ENCODE measurements at regions not wholly inside any gene's neighbourhood (a gene's known extent, or its start where the extent isn't known, plus 50 kb on each side); places are given as distances from the start of the nearest gene placed in this dataset.

GRCh38 chr7:18399436-18400235 is 95.9 kb upstream of the HDAC9 start:
- H3K4me3 ChIP-seq: no peak overlapping the region
- no peaks in the 10 kb centered on the region for H3K36me3 ChIP-seq (replicated peaks in 1 of 2)
- TF ChIP-seq POLR2A (IDR thresholded peaks at IDR 0.05): no peak
- TF ChIP-seq, protein P1, sequence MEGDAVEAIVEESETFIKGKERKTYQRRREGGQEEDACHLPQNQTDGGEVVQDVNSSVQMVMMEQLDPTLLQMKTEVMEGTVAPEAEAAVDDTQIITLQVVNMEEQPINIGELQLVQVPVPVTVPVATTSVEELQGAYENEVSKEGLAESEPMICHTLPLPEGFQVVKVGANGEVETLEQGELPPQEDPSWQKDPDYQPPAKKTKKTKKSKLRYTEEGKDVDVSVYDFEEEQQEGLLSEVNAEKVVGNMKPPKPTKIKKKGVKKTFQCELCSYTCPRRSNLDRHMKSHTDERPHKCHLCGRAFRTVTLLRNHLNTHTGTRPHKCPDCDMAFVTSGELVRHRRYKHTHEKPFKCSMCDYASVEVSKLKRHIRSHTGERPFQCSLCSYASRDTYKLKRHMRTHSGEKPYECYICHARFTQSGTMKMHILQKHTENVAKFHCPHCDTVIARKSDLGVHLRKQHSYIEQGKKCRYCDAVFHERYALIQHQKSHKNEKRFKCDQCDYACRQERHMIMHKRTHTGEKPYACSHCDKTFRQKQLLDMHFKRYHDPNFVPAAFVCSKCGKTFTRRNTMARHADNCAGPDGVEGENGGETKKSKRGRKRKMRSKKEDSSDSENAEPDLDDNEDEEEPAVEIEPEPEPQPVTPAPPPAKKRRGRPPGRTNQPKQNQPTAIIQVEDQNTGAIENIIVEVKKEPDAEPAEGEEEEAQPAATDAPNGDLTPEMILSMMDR (IDR thresholded peaks at IDR 0.05): no peak
- WGBS, 4 donors: 78 to 86% (median 82%) methylated on average over 4 of the region's 4 CpGs
- no peaks in the 10 kb centered on the region for H3K9me3 ChIP-seq (replicated peaks in 1 of 3)
- no peaks in the 10 kb centered on the region for H3K4me1 ChIP-seq (replicated peaks in 1 of 2)
- no peak overlapping the region for H3K27ac ChIP-seq
- DNase-seq: no peak
- H3K27me3 ChIP-seq: no peaks in the 10 kb centered on the region
- intact Hi-C loops (cut with DNase I): no loop called here

DNA sequence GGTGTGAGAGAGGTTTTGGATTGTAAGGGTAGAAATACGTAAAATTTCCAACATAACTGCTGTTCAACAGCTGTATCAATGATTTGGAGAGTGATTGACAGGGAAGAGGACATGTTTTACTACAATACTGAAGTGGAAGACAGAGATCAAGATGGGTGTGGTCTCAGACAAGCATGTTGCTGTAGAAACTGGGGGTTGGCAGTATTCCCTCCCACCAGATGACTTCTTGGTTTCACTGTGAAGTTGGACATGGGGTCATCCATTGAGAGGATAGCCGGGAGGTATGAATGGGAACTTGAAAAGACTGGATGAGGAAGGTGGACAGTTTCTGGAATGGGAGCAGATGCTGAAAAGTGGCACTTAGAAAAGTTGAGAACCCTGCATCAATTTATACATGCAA is 95.3 kb upstream of the HDAC9 start:
- no peaks in the 10 kb centered on the region for H3K9me3 ChIP-seq (replicated peaks in 1 of 3)
- intact Hi-C loops (cut with DNase I): no loop called here
- no peak overlapping the region for H3K4me3 ChIP-seq
- no peak for DNase-seq
- no peaks in the 10 kb centered on the region for H3K36me3 ChIP-seq (replicated peaks in 1 of 2)
- H3K4me1 ChIP-seq (replicated peaks in 1 of 2): no peaks in the 10 kb centered on the region
- TF ChIP-seq, protein P1 (IDR thresholded peaks at IDR 0.05): no peak
- TF ChIP-seq POLR2A (IDR thresholded peaks at IDR 0.05): no peak
- no peaks in the 10 kb centered on the region for H3K27me3 ChIP-seq
- H3K27ac ChIP-seq: no peak overlapping the region
- 76 to 87% (median 81%) methylated on average over 2 of the region's 2 CpGs for WGBS, 4 donors

GRCh38 chr7:18400726-18401125 is 94.8 kb upstream of the HDAC9 start:
- Histone ChIP-seq H3K36me3 (replicated peaks in 1 of 2) (no peaks in the 10 kb centered on the region), H3K4me1 (replicated peaks in 1 of 2) (no peaks in the 10 kb centered on the region), H3K9me3 (replicated peaks in 1 of 3) (no peaks in the 10 kb centered on the region), H3K27ac (no peak overlapping the region), H3K27me3 (no peaks in the 10 kb centered on the region), H3K4me3 (no peak overlapping the region)
- WGBS, 4 donors: 62 to 71% (median 64%) methylated on average over 3 of the region's 3 CpGs
- intact Hi-C loops (cut with DNase I): no loop called here
- no peak for DNase-seq
- no peak for TF ChIP-seq POLR2A (IDR thresholded peaks at IDR 0.05)
- TF ChIP-seq, protein P1 (IDR thresholded peaks at IDR 0.05): no peak

GRCh38 chr7:18401757-18402156 is 93.8 kb upstream of the HDAC9 start:
- no peak for TF ChIP-seq POLR2A (IDR thresholded peaks at IDR 0.05)
- TF ChIP-seq, protein P1 (IDR thresholded peaks at IDR 0.05): no peak
- 48 to 62% (median 60%) methylated on average over 1 of the region's 1 CpG for WGBS, 4 donors
- Histone ChIP-seq H3K4me1 (replicated peaks in 1 of 2) (no peaks in the 10 kb centered on the region), H3K9me3 (replicated peaks in 1 of 3) (no peaks in the 10 kb centered on the region), H3K36me3 (replicated peaks in 1 of 2) (no peaks in the 10 kb centered on the region), H3K27ac (no peak overlapping the region), H3K4me3 (no peak overlapping the region), H3K27me3 (no peaks in the 10 kb centered on the region)
- DNase-seq: no peak
- intact Hi-C loops (cut with DNase I): no loop called here
